Fibroblast of skin of left biceps (primary cell): ENCODE measurements at regions not wholly inside any gene's neighbourhood (a gene's known extent, or its start where the extent isn't known, plus 50 kb on each side); places are given as distances from the start of the nearest gene placed in this dataset.
"Not testable (repeated sequence)": the region's sequence is repeated elsewhere in the genome, so short reads cannot be mapped to it uniquely, and the experiment has no call there.

ENCODE experiments used
- DNase-seq, 2 experiments: peaks; one replicate each; pipeline ENCODE4 v3.0.0-alpha.2; 2013; ENCODE audit warnings: low read depth in 2 of 2

GRCh38 chr5:10017786-10018185 is 231.9 kb downstream of the ATPSCKMT start:
- no peak for DNase-seq

- not testable (repeated sequence) for DNase-seq
Measured at GRCh38 chr5:10016559-10016958, 233.1 kb downstream of the ATPSCKMT start.

- not testable (repeated sequence) for DNase-seq
Measured at GRCh38 chr5:10015681-10016080, 234.0 kb downstream of the ATPSCKMT start.

GRCh38 chr5:10009802-10010201 is 239.9 kb downstream of the ATPSCKMT start:
- no peak for DNase-seq

GRCh38 chr5:9987101-9987500 is 262.6 kb downstream of the ATPSCKMT start:
- DNase-seq: no peak

- DNase-seq: no peak
Measured at GRCh38 chr5:9977070-9977469, 272.6 kb downstream of the ATPSCKMT start.

- DNase-seq: no peak
Measured at GRCh38 chr5:9976621-9977020, 273.1 kb downstream of the ATPSCKMT start.

GRCh38 chr5:9972059-9972458 is 277.6 kb downstream of the ATPSCKMT start:
- no peak for DNase-seq

- DNase-seq: no peak
Measured at GRCh38 chr5:9971301-9971700, 278.4 kb downstream of the ATPSCKMT start.

- DNase-seq: no peak
Measured at GRCh38 chr5:9958914-9959313, 290.8 kb downstream of the ATPSCKMT start.

- no peak for DNase-seq
Measured at GRCh38 chr5:9957214-9957613, 292.5 kb downstream of the ATPSCKMT start.

GRCh38 chr5:9956725-9957124 is 293.0 kb downstream of the ATPSCKMT start:
- no peak for DNase-seq

GRCh38 chr5:9955586-9955985 is 294.1 kb downstream of the ATPSCKMT start:
- no peak for DNase-seq

GRCh38 chr5:9954869-9955268 is 294.8 kb downstream of the ATPSCKMT start:
- DNase-seq: no peak

- no peak for DNase-seq
Measured at GRCh38 chr5:9953691-9954090, 296.0 kb downstream of the ATPSCKMT start.

- no peak for DNase-seq
Measured at GRCh38 chr5:9951865-9952516, 297.7 kb downstream of the ATPSCKMT start.

GRCh38 chr5:9947944-9948343 is 301.7 kb downstream of the ATPSCKMT start:
- DNase-seq: no peak

GRCh38 chr5:9947225-9947714 is 302.4 kb downstream of the ATPSCKMT start:
- no peak for DNase-seq

- DNase-seq: peak; percentile 49 to 54
Measured at GRCh38 chr5:9932770-9933169, 302.6 kb upstream of the TAS2R1 start.

- DNase-seq: no peak
Measured at GRCh38 chr5:9930156-9930555, 300.0 kb upstream of the TAS2R1 start.

- DNase-seq: no peak
Measured at GRCh38 chr5:9928326-9928725, 298.2 kb upstream of the TAS2R1 start.

- no peak for DNase-seq
Measured at GRCh38 chr5:9927521-9927997, 297.4 kb upstream of the TAS2R1 start.

GRCh38 chr5:9927106-9927505 is 297.0 kb upstream of the TAS2R1 start:
- peak; percentile 3 to 18 for DNase-seq

- peak; percentile 73 to 75 for DNase-seq
Measured at GRCh38 chr5:9924614-9925013, 294.5 kb upstream of the TAS2R1 start.
